ENCODE measurements at regions not wholly inside any gene's neighbourhood (a gene's known extent, or its start where the extent isn't known, plus 50 kb on each side); places are given as distances from the start of the nearest gene placed in this dataset.
A peak's percentile ranks its signal among the peaks of the same experiment; 100 is the strongest.

DNA sequence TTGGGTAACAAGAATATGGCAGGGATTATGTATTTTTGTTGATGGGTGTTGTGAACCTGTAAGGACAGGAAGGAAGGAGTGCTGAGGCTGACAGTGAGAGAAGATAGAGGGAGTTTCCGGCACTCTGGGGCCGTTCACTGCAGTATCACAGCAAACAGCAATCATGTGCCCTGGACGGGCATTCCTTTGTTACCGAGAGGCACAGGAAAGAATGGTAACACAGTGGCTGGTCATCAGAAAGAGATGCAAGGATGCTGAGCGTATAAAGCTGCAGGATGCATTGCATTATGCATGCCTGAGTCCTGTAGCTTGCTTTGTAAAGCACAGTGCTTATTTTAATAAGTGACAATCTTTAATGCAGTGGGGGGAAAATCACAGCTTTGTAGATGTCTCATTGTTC lies 286.8 kb downstream of the RPS24 start:
- no peak for DNase-seq (ENCODE audit: low spot score)

DNA sequence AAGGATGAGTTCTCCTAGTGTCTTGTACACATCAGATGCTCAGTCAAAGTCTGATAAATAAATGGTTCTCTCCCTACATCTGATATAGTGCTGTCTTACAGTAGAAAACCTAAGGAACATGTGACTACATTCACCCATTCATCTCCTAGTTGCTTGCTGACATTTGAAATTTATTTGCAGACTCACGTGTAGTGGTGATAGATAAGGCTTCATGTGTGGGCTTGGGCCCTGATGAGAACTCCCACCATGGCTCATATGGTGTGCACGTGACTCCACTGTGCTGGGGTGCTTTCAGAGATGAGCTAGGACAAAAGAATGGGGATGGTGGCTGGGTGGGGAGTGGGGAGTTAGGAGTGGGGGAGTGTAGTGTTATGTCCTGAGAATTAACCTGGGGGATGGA lies 287.3 kb downstream of the RPS24 start:
- DNase-seq (ENCODE audit: low spot score) = no peak

DNA sequence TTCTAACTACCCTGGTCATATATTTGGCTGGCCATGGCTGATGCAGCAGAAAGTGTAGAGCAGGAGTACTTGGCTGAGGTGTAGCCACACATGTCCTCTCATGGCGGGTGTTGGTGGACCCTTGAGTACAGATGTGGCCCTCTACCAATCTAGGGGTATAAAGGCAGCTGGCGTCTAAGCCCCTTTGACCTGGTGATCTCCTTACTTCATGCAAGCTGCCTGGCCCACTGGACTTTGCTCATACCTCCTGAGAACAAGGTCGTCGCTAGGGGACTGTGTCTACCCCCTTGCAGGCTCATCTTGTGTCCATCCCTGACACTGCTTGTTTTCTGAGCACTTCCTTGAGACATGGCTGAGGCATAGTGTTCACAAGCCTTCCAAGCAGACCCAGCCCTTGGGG lies 287.8 kb downstream of the RPS24 start:
- DNase-seq (ENCODE audit: low spot score) = no peak

DNA sequence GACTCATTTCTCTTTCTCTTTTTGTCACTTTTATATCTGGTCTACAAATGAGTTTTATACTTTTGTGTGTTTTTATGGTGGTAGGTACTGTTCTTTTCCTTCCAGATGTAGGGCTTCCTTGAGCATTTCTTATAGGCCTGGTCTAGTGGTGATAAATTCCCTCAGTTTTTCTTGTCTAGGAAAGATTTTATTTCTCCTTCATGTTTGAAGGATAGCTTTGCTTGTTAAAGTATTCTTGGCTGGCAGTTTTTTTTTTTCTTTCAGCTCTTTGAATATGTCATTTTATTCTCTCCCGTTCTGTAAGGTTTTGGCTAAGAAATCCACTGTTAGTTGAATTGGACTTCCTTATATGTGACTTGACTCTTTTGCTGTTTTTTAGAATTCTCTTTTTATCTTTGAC lies 292.7 kb downstream of the RPS24 start:
- DNase-seq (ENCODE audit: low spot score) = no peak

DNA sequence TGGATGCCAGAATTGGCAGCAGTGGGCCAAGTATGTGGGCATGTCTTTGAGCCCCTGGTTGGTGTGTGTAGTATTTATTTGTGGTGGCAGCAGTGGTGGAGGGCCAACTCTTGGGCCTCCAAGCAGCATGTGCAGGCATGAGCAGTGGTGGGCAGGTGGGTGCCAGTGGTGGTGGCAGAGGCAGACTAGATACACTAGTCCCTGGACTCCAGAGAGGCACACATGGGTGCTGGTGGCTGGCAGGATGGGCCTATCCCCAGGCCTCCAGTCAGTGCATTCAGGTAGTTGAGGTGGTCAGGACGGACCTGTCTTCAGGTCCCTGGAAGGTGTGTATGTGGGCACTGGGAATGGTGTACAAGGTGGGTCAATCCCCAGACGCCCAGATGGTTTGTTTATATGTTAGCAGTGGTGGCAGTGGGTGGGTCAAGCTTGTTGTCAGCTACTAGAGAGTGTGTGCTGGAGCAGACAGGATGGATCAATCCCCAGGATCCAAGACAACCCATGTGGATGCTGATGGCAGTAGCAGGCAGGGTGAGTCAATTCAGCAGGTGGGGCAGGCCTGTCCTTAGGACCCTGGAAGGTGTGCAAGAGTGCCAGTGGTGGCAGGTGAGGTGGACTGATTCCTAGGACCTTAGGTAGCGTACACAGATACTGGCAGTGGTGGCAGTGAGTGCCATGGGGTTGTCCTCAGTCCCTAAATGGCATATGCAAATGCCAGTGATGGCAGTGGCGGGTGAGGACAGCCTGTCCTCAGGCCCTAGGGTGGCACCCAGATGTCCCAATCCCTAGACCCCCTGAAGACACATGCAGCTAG lies 294.3 kb downstream of the RPS24 start:
- DNase-seq (ENCODE audit: low spot score) = no peak

DNA sequence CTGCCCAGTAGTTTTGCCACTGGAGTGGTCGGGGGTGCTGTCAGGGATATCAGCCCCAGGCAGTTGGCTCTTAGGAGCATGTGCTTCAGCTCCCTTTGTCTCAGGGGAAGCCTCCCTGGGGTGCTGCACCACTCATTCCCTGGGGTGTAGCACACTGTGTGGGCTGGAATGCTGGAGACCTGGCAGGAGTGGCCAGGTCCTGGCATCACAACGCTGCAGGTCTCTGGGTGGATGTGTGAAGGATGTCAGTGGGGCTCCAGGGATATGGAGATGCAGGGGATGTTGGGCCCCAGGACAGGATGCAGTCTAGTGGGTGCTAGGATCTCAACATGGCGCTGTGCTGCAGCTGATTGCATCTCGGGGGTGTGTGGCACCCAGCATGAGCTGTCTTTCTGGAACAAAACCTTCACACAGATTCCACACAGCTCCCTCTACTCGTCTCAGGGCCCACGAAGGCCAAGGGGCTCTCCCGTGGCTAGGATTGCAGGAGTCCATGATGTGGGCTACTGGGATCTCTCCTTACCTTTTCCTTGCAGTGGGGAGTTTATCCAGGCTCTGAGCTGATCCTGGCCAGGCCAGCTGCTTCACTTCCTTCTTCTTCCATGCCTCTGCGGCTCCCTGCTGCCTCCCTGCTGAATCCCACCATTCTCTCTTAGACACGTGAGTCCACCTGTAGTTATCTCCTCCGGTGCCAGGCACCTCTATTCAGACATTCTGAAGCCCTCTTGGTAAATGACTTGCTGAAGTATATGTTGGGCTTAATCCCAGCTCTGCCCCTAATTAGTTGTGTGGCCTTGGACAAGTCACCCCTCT lies 295.1 kb downstream of the RPS24 start:
- no peak for DNase-seq (ENCODE audit: low spot score)

DNA sequence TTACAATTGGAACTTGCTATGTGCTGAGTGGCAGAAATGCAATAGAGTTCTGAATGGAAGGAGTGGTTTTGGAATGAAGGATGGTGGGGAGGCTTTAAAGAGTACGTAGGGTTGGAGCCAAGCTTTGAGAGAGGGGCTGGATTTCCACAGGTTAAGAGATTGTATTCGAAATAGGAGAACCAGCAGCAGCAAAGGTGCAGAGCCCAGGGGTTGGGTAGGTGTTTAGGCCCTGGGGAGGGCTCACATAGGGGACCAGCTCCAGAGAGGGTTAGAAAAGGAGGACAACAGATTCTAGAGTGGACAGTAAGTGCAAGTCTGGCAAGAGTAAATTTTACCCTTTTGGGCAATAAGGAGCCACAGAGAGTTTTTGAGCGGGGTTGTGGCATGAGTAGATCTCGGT lies 297.2 kb downstream of the RPS24 start:
- DNase-seq (ENCODE audit: low spot score) = no peak

DNA sequence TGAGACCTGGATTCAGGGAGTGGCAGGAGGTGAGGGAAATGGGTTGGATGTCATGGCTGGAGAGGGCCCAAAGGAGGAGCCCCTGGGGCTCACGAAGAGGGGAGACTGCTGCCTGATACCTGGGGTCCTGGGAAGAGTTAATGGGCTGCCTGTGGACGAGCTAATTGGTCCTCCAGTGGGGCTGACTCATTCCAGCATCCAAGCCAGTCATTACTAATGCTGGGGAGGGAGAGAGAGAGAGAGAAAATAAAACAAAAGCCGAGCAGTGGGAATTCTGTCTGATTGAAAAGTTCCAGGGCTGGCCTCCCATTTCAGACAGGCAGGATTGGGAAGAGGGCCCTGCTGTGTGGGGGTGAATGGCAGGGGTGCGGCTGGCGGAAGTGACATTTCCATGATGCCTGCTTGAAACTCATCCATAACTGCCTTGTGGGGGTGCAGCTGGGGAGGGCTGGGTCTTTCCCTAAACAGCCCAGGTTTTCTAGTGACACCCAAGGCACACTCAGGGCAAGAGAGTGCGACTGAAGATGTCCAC lies 297.8 kb downstream of the RPS24 start:
- DNase-seq (ENCODE audit: low spot score) = peak; percentile 75

DNA sequence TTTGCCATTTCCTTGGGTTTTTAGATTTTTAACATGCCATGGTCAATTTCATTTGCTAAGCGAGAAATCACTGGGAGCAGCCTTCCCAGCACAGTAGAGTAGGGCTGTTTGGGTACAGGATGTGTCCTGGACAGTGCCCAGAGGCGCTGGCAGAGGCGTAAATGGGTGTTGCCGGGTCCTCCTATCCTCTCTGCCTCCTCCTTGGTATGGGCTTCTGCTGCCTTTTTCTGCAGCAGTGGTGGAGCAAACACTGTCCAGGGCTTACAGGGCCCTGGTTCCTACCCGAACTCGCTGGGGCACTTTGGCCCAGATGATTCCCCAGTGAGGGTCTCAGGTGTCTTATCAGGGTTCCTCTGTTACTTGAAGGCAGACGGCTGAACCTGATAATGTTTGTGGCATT lies 298.3 kb downstream of the RPS24 start:
- no peak for DNase-seq (ENCODE audit: low spot score)

DNA sequence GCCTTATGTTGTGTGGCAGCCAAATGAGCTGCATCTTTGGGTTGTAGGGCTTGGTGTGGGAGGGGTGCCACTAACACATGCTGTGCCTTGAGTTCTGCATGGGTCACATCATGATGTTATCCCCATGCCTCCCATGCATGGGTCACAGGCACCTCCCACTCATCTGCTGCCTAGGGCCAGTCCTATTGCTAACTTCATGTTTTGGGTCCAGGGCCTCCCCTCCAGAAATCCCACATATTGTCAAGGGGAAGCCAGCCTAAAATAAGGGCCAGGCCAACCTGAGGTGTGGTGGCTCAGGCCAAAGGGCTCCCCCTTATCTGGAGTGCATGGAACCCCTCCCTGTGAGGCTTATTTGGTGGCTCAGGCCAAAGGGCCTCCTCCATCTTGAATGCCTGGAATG lies 299.0 kb downstream of the RPS24 start:
- DNase-seq (ENCODE audit: low spot score) = no peak

DNA sequence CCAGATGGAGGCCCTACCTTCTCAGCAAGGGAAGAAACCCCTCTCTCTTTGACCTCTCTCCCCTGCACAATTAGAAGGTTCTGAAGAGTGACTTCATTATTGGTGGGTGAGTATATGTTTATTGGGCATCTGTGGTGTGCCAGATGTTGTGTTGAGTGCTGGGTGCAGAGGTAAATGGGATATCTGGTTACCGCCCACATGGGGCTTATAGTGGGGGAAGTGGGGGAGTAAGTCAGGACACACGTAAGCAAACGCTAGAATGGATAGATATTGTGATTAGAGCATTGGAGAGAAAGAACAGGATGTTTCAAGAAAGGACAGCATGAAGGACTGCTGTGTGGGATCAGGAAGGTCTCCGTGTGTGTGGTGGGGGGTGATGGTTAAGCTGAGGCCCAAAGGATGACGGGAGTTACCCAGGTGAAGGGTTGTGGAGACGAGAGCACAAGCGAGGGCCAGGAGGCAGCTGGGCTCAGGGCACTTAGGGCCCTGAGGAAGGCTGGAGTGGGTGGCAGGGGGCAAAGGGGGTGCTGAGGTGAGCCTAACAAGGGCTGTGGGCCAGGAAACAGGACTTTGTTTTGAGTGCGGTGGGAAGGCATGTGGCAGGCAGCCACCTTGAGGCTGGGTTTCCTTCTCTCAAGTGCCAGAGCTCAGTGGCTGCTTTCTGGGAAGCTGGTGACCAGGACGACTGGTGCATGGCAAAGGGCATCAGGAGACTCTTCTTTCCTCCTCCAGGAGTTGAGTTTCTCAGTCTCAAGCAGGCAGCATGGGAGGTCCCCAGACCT lies 299.9 kb downstream of the RPS24 start:
- DNase-seq (ENCODE audit: low spot score) = no peak

DNA sequence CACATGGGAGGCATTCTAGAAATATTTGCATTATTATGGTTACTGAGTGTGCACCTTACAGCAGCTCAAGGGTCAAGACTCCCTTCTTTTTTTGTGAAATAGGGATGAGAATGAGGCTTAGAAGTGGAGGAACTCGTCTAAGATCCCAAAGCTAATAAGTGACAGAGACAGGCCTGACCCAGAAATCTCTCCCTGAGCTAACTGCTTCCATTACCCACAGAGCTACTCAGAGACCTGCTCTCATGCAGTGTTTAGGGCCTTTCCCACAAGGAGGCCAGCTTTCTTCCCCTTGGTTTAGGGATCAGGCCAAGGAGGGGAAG lies 301.7 kb downstream of the RPS24 start:
- no peak for DNase-seq (ENCODE audit: low spot score)

DNA sequence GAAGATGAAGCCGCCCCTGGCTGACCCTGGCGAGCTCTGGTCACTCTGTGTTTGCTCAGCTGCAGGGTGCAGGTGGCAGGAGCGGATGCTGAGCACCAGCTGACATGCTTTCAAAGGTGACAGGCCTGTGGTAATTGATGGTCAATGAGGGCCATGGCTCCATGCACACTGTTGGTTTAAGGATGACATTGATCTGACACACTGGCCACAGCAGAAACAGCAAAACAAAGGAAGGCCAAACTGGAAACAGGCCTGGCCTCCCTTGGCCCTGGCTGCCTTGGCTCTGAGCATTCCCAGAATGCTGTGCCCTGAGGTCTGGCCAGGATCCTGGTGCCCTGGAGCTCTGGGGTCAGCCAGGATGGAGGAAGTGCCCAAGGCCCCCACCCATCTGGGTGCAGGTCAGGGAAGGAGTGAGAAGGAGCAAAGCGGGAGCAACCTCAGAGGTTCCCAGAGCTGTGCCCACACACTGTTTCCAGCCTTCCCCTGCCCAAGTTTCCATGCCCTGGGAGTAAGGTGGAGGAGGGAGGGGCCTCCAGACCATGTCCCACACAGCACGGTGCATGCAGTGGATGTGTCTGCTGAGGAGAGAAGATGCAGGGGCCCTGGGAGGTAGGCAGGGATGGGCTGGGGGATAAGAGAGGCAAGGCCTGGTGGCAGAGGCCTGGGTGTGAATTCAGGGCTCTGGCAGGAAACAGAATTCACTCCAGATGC lies 302.2 kb downstream of the RPS24 start:
- DNase-seq (ENCODE audit: low spot score) = peak; percentile 79

DNA sequence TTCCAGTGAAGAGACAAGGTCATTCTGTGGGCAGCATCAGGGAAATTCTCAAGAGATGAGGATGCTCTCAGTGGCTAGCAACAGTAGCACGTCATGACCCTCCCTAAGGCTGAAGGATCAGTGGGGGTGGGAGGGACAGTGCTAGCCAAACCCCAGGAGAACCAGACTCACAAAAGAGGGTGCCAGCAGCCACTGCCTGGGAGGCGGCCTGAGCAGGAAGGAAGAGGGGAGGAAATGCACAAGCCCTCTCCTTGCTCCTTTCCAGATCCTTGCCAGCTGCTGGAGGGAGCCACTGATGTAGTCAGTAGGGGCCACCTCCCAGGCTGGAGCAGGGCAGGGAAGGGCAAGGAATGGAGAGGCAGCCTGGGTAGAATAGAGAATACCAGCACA lies 302.7 kb downstream of the RPS24 start:
- DNase-seq (ENCODE audit: low spot score) = peak; percentile 92

DNA sequence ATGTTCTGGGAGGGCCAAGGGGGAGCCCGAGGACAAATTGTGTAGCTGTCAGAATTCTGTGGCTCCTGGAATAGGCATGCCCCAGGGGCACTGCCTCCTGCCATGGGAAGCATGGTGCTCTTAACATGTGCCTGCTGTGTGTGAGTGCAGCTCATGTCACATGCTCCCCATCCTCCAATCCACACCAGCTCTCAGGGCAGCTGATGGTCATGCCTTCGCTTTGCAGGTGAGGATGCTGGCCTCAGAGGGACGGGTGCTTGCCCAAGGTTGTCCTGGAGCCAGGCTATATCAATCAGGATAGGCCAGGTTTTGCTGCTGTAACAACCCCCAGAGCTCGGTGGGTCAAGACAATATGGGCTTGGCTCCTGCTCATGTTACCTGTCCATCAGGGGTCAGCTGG lies 303.4 kb downstream of the RPS24 start:
- DNase-seq (ENCODE audit: low spot score) = no peak

DNA sequence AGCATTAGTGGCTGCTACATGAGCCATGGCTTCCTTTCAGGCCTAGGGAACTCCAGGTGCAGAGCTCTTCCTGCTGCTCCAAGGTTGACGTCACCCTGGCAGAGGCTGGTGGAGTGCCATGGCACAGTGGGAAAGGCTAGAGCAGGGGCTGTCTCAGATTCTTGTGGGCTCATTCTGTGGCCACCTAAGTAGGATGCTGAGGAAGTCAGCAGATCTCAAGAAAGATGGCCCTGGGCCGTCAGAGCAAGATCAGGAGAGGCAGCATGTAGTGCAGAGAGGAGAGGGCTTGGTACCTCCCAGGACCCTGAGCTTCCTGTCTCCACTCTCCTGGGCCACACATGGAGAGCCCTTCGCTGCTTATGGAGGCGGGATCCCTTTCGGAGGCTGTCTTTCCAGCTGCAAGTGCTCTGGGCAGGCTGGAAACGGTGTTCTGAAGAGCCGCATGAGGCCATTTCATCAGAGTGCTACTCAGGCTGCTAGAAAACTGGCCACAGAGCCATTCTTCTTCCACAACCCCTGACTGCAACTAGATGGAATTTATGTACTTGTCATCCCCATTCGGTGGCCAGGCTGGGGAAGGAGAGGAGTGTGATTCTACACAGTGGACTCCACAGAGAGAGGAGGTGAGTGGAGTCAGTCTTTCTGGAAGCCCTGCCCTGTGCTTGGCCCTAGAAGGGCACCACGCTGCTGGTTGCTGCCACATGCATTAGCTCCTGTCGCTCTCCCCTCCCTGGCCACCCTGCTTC lies 304.2 kb downstream of the RPS24 start:
- peak; percentile 13 for DNase-seq (ENCODE audit: low spot score)

DNA sequence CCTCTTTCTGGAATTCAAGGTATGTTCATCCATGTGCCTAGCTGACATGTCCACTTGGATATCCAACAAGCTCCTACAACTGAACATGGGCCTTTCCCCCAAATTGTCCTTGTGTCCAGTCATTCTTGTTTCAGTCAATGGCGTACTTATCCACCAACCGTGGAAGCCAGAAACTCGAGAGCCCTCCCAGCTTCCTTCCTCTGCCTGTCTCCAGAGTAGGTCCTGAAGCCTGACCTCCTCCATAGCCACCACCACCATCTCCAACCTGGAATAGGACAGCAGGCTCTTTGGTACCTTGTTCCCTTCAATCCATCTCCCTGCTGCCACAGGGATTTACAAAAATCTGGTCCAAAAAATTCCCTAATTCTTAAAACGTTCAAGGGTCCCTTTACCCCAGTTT lies 305.1 kb downstream of the RPS24 start:
- no peak for DNase-seq (ENCODE audit: low spot score)

DNA sequence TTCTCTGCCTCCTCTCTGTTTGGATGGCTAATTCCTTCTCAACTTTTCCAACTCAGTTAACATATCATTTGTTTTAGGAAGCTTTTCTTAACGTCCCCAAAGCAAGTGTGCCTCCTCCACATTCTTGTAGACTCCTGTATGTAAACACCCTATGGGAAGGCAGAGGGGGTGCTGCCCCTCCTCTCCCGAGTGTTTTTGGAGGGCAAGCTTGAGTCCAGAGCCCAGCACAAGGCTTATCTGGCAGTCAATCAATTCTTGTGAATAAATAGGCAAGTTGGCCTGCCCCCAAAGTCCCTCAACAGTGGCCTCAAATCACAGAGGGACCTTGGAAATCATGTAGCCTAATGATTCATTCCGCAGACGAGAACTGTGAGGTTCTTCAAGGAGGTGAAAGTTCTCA lies 305.6 kb downstream of the RPS24 start:
- DNase-seq (ENCODE audit: low spot score) = no peak

DNA sequence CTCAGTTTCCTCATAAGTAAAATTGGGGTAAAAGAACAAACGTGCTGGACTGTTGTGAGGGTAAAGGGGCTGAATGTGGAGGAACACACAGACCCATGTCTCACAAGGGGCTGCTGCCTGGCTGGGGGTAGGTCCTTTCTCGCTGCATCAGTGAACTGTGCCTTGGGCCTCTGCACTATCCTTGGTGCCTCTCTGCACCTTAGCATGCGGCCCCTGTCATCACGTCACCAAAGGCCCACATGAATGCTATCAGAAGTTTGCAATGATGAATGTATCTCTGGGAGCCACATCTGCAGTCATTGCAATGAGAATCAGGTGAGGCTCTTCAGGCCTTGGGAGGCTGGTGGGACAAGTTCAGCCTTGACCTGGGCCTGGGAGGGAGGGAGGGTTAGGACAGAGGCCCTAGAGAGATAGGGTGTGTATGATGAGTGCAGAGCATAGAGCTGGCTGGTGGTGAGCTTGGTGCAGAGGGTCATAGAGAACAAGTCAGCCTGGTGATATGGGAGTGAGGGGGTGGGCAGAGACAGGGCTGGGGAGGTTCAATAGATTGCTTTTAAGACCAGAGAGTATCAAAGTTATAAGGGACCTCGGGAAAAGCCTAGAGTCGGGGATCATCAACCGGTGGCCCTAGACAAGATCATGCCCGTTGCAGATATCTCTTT lies 308.4 kb downstream of the RPS24 start:
- no peak for DNase-seq (ENCODE audit: low spot score)

DNA sequence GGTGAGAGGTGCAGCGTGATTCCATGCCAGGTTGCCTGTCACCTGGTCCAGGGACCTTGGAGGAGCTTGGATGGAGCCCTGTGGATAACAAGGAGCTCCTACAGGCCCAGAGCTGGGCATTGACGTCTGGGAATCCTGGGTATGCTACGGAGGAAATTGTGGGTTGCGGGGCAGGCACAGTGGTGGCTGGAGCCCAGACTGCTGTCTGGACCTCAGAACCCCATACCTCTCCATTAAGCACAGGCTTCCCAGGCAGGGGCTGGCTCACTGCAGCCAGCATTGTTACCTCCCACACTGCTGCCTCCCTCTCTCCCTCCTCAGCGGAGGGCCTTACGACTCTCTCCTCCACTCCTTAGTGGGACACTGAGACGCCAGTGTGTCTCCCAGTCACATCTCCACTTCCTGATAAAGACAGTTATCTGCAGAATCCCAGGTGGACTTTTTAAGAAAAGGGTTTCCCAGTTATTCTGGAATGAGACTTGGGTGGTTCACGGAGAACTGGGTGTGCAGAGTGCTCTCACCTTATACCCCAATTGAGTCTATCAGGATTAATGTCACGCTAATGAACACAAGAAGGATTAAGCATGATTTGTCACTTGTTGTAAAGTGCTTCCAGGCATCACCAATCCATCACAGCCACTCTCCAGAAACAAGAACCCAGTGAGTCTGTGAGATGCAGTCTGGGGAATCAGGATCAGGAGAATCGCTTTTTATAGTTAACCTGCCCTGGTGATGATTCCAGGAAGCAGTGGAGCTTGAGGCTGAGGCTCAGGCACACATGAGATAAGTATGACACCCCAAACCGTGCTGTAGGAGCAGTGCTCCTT lies 309.4 kb downstream of the RPS24 start:
- no peak for DNase-seq (ENCODE audit: low spot score)
